ENCODE measurements at regions not wholly inside any gene's neighbourhood (a gene's known extent, or its start where the extent isn't known, plus 50 kb on each side); places are given as distances from the start of the nearest gene placed in this dataset. TPM values are rescaled to one million over a fixed set of nuclear protein-coding genes. Genes with fewer than 3 reads are reported as not detected.

GRCh38 chrX:45267007-45267406, 66.3 kb upstream of the DIPK2B start:
- H3K4me3 ChIP-seq (ENCODE audit: low read depth, low read length) = no peak overlapping the region
- no peak for TF ChIP-seq CTCF (IDR thresholded peaks at IDR 0.05; ENCODE audit: insufficient read depth, low read depth, low read length)
- no peak for DNase-seq (ENCODE audit: low read depth)

- H3K4me3 ChIP-seq (ENCODE audit: low read depth, low read length) = no peak overlapping the region
- no peak for DNase-seq (ENCODE audit: low read depth)
- no peak for TF ChIP-seq CTCF (IDR thresholded peaks at IDR 0.05; ENCODE audit: insufficient read depth, low read depth, low read length)
These were observed 65.8 kb upstream of the DIPK2B start for GRCh38 chrX:45266456-45266855.

GRCh38 chrX:45264865-45265264, 64.2 kb upstream of the DIPK2B start:
- DNase-seq (ENCODE audit: low read depth) = no peak
- no peak overlapping the region for H3K4me3 ChIP-seq (ENCODE audit: low read depth, low read length)
- no peak for TF ChIP-seq CTCF (IDR thresholded peaks at IDR 0.05; ENCODE audit: insufficient read depth, low read depth, low read length)

- no peak for TF ChIP-seq CTCF (IDR thresholded peaks at IDR 0.05; ENCODE audit: insufficient read depth, low read depth, low read length)
These were observed 60.8 kb upstream of the DIPK2B start for GRCh38 chrX:45261471-45261870.

GRCh38 chrX:45261005-45261404, 60.3 kb upstream of the DIPK2B start:
- no peak overlapping the region for H3K4me3 ChIP-seq (ENCODE audit: low read depth, low read length)
- no peak for DNase-seq (ENCODE audit: low read depth)
- TF ChIP-seq CTCF (IDR thresholded peaks at IDR 0.05; ENCODE audit: insufficient read depth, low read depth, low read length) = no peak

More at GRCh38 chrX:45261471-45261870, 60.8 kb upstream of the DIPK2B start:
- DNase-seq (ENCODE audit: low read depth) = no peak
- no peak overlapping the region for H3K4me3 ChIP-seq (ENCODE audit: low read depth, low read length)

- TF ChIP-seq CTCF (IDR thresholded peaks at IDR 0.05; ENCODE audit: insufficient read depth, low read depth, low read length) = no peak
- H3K4me3 ChIP-seq (ENCODE audit: low read depth, low read length) = no peak overlapping the region
- no peak for DNase-seq (ENCODE audit: low read depth)
These were observed 58.2 kb upstream of the DIPK2B start for GRCh38 chrX:45258731-45259402.

Small RNA genes lying in the stretch of these regions (small RNA-seq; reads per million reads assigned to genes)
- gene MIR221 (3,301 reads per million, percentile 100 among the genes with 10 or more reads in this experiment), gene MIR222 (2,064 reads per million, percentile 99 among the genes with 10 or more reads in this experiment), gene RF00017 (not detected), gene RF00591 (not detected)
